Ishikawa (cell line): ENCODE measurements at regions not wholly inside any gene's neighbourhood (a gene's known extent, or its start where the extent isn't known, plus 50 kb on each side); places are given as distances from the start of the nearest gene placed in this dataset.

ENCODE experiments used
- CEBPB ChIP-seq: IDR thresholded peaks from 2 replicates; pipeline ENCODE4 v1.6.1; 2012
- CREB1 ChIP-seq: IDR thresholded peaks from 2 replicates; pipeline ENCODE4 v1.6.1; 2012; ENCODE audit warnings: low read depth
- EGR1 ChIP-seq: IDR thresholded peaks from 2 replicates; pipeline ENCODE4 v1.6.1; 2012
- EP300 ChIP-seq: IDR thresholded peaks from 2 replicates; pipeline ENCODE4 v1.6.1; 2012; ENCODE audit warnings: borderline replicate concordance
- FOXM1 ChIP-seq: IDR thresholded peaks from 2 replicates; pipeline ENCODE4 v1.6.1; 2012; ENCODE audit warnings: low read depth, borderline replicate concordance
- MAX ChIP-seq: IDR thresholded peaks from 2 replicates; pipeline ENCODE4 v1.6.1; 2012
- RAD21 ChIP-seq: IDR thresholded peaks from 2 replicates; pipeline ENCODE4 v1.6.1; 2012; ENCODE audit warnings: low read depth
- REST ChIP-seq: IDR thresholded peaks from 2 replicates; pipeline ENCODE4 v1.6.1; 2012; ENCODE audit warnings: low read depth, mild to moderate bottlenecking
- TAF1 ChIP-seq: IDR thresholded peaks from 2 replicates; pipeline ENCODE4 v1.6.1; 2012; ENCODE audit warnings: low read depth, mild to moderate bottlenecking
- TCF12 ChIP-seq: IDR thresholded peaks from 2 replicates; pipeline ENCODE4 v1.6.1; 2012; ENCODE audit warnings: low read depth
- TEAD4 ChIP-seq: IDR thresholded peaks from 2 replicates; pipeline ENCODE4 v1.6.1; 2012
- YY1 ChIP-seq: IDR thresholded peaks from 2 replicates; pipeline ENCODE4 v1.6.1; 2012; ENCODE audit warnings: low read depth
- ZBTB7A ChIP-seq: IDR thresholded peaks from 2 replicates; pipeline ENCODE4 v1.6.1; 2012; ENCODE audit warnings: low read depth
- TF ChIP-seq, protein P1 (sequence below): IDR thresholded peaks from 2 replicates; pipeline ENCODE4 v1.6.1; 2012

DNA sequence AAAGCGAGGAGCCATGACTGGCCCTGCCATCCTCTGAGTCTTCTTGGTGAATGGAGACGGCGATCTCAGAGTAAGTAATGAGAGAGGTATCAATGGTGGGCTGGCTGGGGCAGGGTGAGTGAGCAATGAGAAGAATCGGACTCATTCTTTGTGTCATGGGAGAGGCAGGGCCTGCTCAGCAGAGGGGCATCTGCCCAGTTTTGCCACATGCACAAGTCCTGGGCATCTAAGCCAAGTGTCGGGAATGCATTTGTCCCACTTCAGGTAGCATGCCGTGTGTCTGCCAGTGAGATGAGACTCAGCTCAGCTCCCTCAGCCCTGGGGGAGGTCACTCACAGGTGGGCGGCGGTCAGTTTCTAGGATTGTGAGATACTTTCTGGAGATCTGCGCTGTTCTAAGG is 791.0 kb upstream of the RAB6C start:
- TF ChIP-seq EP300: no peak
- TF ChIP-seq FOXM1: no peak
- TF ChIP-seq TCF12: no peak
- TF ChIP-seq TAF1: no peak
- no peak for TF ChIP-seq TEAD4
- TF ChIP-seq MAX: no peak
- TF ChIP-seq CEBPB: no peak
- no peak for TF ChIP-seq CREB1
- TF ChIP-seq ZBTB7A: no peak
- no peak for TF ChIP-seq RAD21
- no peak for TF ChIP-seq REST
- no peak for TF ChIP-seq YY1
- TF ChIP-seq EGR1: no peak
- TF ChIP-seq, protein P1, sequence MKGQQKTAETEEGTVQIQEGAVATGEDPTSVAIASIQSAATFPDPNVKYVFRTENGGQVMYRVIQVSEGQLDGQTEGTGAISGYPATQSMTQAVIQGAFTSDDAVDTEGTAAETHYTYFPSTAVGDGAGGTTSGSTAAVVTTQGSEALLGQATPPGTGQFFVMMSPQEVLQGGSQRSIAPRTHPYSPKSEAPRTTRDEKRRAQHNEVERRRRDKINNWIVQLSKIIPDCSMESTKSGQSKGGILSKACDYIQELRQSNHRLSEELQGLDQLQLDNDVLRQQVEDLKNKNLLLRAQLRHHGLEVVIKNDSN: no peak
